Hematopoietic multipotent progenitor cell treated with erythropoietin and hydrocortisone succinate and interleukin-3 and kit ligand, for 6 days (in vitro differentiated cells): ENCODE measurements at regions not wholly inside any gene's neighbourhood (a gene's known extent, or its start where the extent isn't known, plus 50 kb on each side); places are given as distances from the start of the nearest gene placed in this dataset.

ENCODE experiments used
- DNase-seq: peaks from one replicate; pipeline ENCODE4 v3.0.0-alpha.2; 2015

GRCh38 chr2:236656166-236656565, 86.5 kb downstream of the ACKR3 start:
- no peak for DNase-seq

GRCh38 chr2:236656721-236657120, 87.1 kb downstream of the ACKR3 start:
- no peak for DNase-seq

GRCh38 chr2:236657215-236657614, 87.6 kb downstream of the ACKR3 start:
- DNase-seq: no peak

- DNase-seq: no peak
These were observed 88.2 kb downstream of the ACKR3 start for GRCh38 chr2:236657801-236658200.

- DNase-seq: no peak
These were observed 89.5 kb downstream of the ACKR3 start for GRCh38 chr2:236658974-236659757.

- DNase-seq: no peak
These were observed 90.1 kb downstream of the ACKR3 start for GRCh38 chr2:236659758-236660150.

GRCh38 chr2:236661061-236661761, 91.6 kb downstream of the ACKR3 start:
- DNase-seq: no peak

- DNase-seq: no peak
These were observed 92.1 kb downstream of the ACKR3 start for GRCh38 chr2:236661762-236662110.

GRCh38 chr2:236662231-236663185, 92.9 kb downstream of the ACKR3 start:
- DNase-seq: no peak

GRCh38 chr2:236663287-236664101, 93.9 kb downstream of the ACKR3 start:
- no peak for DNase-seq

- DNase-seq: no peak
These were observed 94.5 kb downstream of the ACKR3 start for GRCh38 chr2:236664136-236664535.

GRCh38 chr2:236665101-236665500, 95.5 kb downstream of the ACKR3 start:
- no peak for DNase-seq

- DNase-seq: no peak
These were observed 96.0 kb downstream of the ACKR3 start for GRCh38 chr2:236665572-236666118.

GRCh38 chr2:236666646-236667204, 97.1 kb downstream of the ACKR3 start:
- DNase-seq: no peak

GRCh38 chr2:236667526-236667925, 97.9 kb downstream of the ACKR3 start:
- DNase-seq: no peak

- DNase-seq: no peak
These were observed 98.9 kb downstream of the ACKR3 start for GRCh38 chr2:236668531-236668969.

GRCh38 chr2:236670235-236670620, 100.6 kb downstream of the ACKR3 start:
- no peak for DNase-seq

- DNase-seq: no peak
These were observed 102.4 kb downstream of the ACKR3 start for GRCh38 chr2:236671896-236672562.

- no peak for DNase-seq
These were observed 103.0 kb downstream of the ACKR3 start for GRCh38 chr2:236672606-236673005.

- DNase-seq: no peak
These were observed 103.6 kb downstream of the ACKR3 start for GRCh38 chr2:236673126-236673822.

- DNase-seq: no peak
These were observed 104.2 kb downstream of the ACKR3 start for GRCh38 chr2:236673823-236674185.
